HEK293 (cell line): ENCODE measurements at regions not wholly inside any gene's neighbourhood (a gene's known extent, or its start where the extent isn't known, plus 50 kb on each side); places are given as distances from the start of the nearest gene placed in this dataset.

ENCODE experiments used
- CTCF ChIA-PET: fragments of 350-600 bp; formaldehyde crosslinking; extraction: SDS; loops from one replicate; lab custom pipeline; 2021; ENCODE audit warnings: antibody characterized with exemption; lab: Yijun Ruan, JAX
- POLR2A ChIA-PET: fragments of 300-600 bp; formaldehyde crosslinking; extraction: SDS; loops from one replicate; lab custom pipeline; 2020; ENCODE audit warnings: antibody characterized with exemption, inconsistent platforms; lab: Yijun Ruan, JAX
- H3K27ac ChIP-seq: fragments of 200-500 bp; sonication (Bioruptor generic); 2 replicates; pipeline ENCODE4 v1.5.1; 2014; ENCODE audit warnings: low read depth, low read length, control low read depth, inconsistent platforms; ENCODE audit errors: extremely low read depth
- H3K36me3 ChIP-seq, 2 experiments: fragments of 200-500 bp in 1 of 2; sonication (Bioruptor generic) in 1 of 2; 1 replicate in 1 of 2; 2 replicates in 1 of 2; pipeline ENCODE4 v1.5.1; 2014 to 2017; ENCODE audit warnings: inconsistent platforms in 2 of 2, low read length in 2 of 2; ENCODE audit not compliant: control insufficient read depth in 2 of 2, insufficient read depth in 1 of 2
- H3K4me1 ChIP-seq: fragments of 200-500 bp; sonication (Bioruptor generic); 2 replicates; pipeline ENCODE4 v1.5.1; 2014; ENCODE audit warnings: mild to moderate bottlenecking, low read length, inconsistent platforms; ENCODE audit not compliant: control insufficient read depth, insufficient read depth
- H3K4me3 ChIP-seq: 2 replicates; pipeline ENCODE4 v1.5.1; 2011; ENCODE audit warnings: low read depth, mild to moderate bottlenecking, control low read depth, low read length, moderate library complexity
- H3K9me3 ChIP-seq: fragments of 200-500 bp; sonication (Bioruptor generic); 2 replicates; pipeline ENCODE4 v1.5.1; 2014; ENCODE audit warnings: low read depth, low read length, inconsistent platforms; ENCODE audit not compliant: control insufficient read depth, insufficient read depth
- GLI2 ChIP-seq: fragments of 450-650 bp; formaldehyde crosslinking; IDR thresholded peaks from 2 replicates; pipeline ENCODE4; 2017; ENCODE audit warnings: missing biosample characterization, missing genetic modification characterization, low read depth, borderline replicate concordance
- OVOL3 ChIP-seq: fragments of 450-650 bp; formaldehyde crosslinking; IDR thresholded peaks from 2 replicates; pipeline ENCODE4 v1.5.1; 2016; ENCODE audit warnings: missing biosample characterization, missing genetic modification characterization
- SALL2 ChIP-seq: fragments of 450-650 bp; formaldehyde crosslinking; IDR thresholded peaks from 2 replicates; pipeline ENCODE4 v1.5.0; 2017; ENCODE audit warnings: missing biosample characterization, mild to moderate bottlenecking, missing genetic modification characterization, borderline replicate concordance
- ZNF184 ChIP-seq: fragments of 450-650 bp; IDR thresholded peaks from 2 replicates; pipeline ENCODE4 v1.5.1; 2018; ENCODE audit warnings: missing biosample characterization, mild to moderate bottlenecking, missing genetic modification characterization
- ZNF248 ChIP-seq: fragments of 450-650 bp; formaldehyde crosslinking; IDR thresholded peaks from 2 replicates; pipeline ENCODE4 v1.5.1; 2017; ENCODE audit warnings: missing biosample characterization, missing genetic modification characterization
- ZNF292 ChIP-seq: fragments of 450-650 bp; formaldehyde crosslinking; IDR thresholded peaks from 2 replicates; pipeline ENCODE4 v1.5.1; 2016; ENCODE audit warnings: low read depth, missing biosample characterization, missing genetic modification characterization, borderline replicate concordance
- ZNF341 ChIP-seq: fragments of 450-650 bp; formaldehyde crosslinking; IDR thresholded peaks from 2 replicates; pipeline ENCODE4; 2016; ENCODE audit warnings: low read depth, missing biosample characterization, missing genetic modification characterization
- ZNF48 ChIP-seq: fragments of 450-650 bp; formaldehyde crosslinking; IDR thresholded peaks from 2 replicates; pipeline ENCODE4 v1.5.1; 2016; ENCODE audit warnings: missing biosample characterization, missing genetic modification characterization
- ZNF510 ChIP-seq: fragments of 450-650 bp; formaldehyde crosslinking; IDR thresholded peaks from 2 replicates; pipeline ENCODE4 v1.5.1; 2018; ENCODE audit warnings: mild to moderate bottlenecking, missing genetic modification characterization, missing biosample characterization; ENCODE audit not compliant: insufficient replicate concordance
- ZNF514 ChIP-seq: fragments of 450-650 bp; formaldehyde crosslinking; IDR thresholded peaks from 2 replicates; pipeline ENCODE4 v1.5.1; 2016; ENCODE audit warnings: missing biosample characterization, missing genetic modification characterization
- ZNF621 ChIP-seq: fragments of 450-650 bp; formaldehyde crosslinking; IDR thresholded peaks from 2 replicates; pipeline ENCODE4 v1.5.1; 2017; ENCODE audit warnings: missing biosample characterization, missing genetic modification characterization
- ZNF658 ChIP-seq: fragments of 450-650 bp; formaldehyde crosslinking; IDR thresholded peaks from 2 replicates; pipeline ENCODE4; 2016; ENCODE audit warnings: missing biosample characterization, missing genetic modification characterization
- ZNF776 ChIP-seq: fragments of 450-650 bp; formaldehyde crosslinking; IDR thresholded peaks from 2 replicates; pipeline ENCODE4 v1.5.0; 2017; ENCODE audit warnings: missing biosample characterization, missing genetic modification characterization, borderline replicate concordance
- ZNF777 ChIP-seq: fragments of 450-650 bp; formaldehyde crosslinking; IDR thresholded peaks from 2 replicates; pipeline ENCODE4 v1.5.1; 2017; ENCODE audit warnings: missing biosample characterization, missing genetic modification characterization, borderline replicate concordance
- ZNF837 ChIP-seq: fragments of 450-650 bp; formaldehyde crosslinking; IDR thresholded peaks from 2 replicates; pipeline ENCODE4 v1.5.1; 2016; ENCODE audit warnings: missing biosample characterization, missing genetic modification characterization
- ZSCAN16 ChIP-seq: fragments of 450-650 bp; formaldehyde crosslinking; IDR thresholded peaks from 2 replicates; pipeline ENCODE4 v1.5.1; 2016; ENCODE audit warnings: missing biosample characterization, missing genetic modification characterization
- TF ChIP-seq, protein P1 (sequence below): fragments of 450-650 bp; formaldehyde crosslinking; IDR thresholded peaks from 2 replicates; pipeline ENCODE4 v1.5.1; 2016; ENCODE audit warnings: missing biosample characterization, missing genetic modification characterization, borderline replicate concordance
- TF ChIP-seq, protein P2 (sequence below): fragments of 450-650 bp; formaldehyde crosslinking; IDR thresholded peaks from 2 replicates; pipeline ENCODE4 v1.5.1; 2016; ENCODE audit warnings: missing biosample characterization, missing genetic modification characterization
- TF ChIP-seq, protein P3 (sequence below): fragments of 450-650 bp; formaldehyde crosslinking; IDR thresholded peaks from 2 replicates; pipeline ENCODE4 v1.5.1; 2016; ENCODE audit warnings: missing biosample characterization, missing genetic modification characterization, borderline replicate concordance

DNA sequence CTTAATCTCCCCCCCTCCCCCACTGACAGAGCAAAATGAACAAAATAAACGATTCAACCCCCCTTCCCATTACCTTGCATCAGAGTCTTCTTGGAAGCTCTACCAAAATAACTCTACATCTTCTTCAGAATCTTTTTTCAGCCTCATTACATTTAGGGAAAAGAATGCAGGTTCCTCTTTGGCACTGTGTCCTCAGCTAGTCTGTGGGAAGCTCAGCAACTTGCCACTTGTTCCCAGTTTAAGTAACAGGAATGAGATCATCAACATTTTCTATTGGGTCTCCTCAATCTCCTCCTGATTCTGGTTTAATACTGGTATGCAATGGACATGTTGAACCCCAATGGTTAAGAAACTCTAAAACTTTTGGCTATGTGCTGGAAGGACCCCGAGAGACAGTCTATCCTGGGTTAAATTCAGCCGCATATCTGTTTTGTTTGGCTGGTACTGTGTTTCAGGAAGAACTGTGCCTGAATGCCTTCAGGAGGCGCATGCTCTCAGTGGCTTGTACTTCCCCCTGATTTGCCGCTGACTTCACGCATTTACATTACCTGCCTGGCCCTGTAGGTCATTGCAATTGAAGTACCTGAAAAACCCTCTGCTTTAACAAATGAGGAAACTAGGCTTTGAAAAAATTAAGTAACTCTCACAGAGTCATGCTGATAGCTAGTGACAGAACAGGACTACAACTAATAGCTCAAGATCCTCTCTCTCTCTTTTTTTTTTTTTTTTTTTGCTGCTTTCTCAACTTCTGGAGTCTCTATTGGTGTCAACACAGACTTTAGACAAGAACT is 78.1 kb upstream of the HMHB1 start:
- no peaks in the 10 kb centered on the region for H3K36me3 ChIP-seq
- no peaks in the 10 kb centered on the region for H3K9me3 ChIP-seq
- no peaks in the 10 kb centered on the region for H3K4me1 ChIP-seq
- H3K27ac ChIP-seq: no peak overlapping the region
- POLR2A ChIA-PET: no interaction called here
- TF ChIP-seq ZNF48 (tag by site-specific recombination): no peak
- TF ChIP-seq ZNF248: no peak
- TF ChIP-seq, protein P1, sequence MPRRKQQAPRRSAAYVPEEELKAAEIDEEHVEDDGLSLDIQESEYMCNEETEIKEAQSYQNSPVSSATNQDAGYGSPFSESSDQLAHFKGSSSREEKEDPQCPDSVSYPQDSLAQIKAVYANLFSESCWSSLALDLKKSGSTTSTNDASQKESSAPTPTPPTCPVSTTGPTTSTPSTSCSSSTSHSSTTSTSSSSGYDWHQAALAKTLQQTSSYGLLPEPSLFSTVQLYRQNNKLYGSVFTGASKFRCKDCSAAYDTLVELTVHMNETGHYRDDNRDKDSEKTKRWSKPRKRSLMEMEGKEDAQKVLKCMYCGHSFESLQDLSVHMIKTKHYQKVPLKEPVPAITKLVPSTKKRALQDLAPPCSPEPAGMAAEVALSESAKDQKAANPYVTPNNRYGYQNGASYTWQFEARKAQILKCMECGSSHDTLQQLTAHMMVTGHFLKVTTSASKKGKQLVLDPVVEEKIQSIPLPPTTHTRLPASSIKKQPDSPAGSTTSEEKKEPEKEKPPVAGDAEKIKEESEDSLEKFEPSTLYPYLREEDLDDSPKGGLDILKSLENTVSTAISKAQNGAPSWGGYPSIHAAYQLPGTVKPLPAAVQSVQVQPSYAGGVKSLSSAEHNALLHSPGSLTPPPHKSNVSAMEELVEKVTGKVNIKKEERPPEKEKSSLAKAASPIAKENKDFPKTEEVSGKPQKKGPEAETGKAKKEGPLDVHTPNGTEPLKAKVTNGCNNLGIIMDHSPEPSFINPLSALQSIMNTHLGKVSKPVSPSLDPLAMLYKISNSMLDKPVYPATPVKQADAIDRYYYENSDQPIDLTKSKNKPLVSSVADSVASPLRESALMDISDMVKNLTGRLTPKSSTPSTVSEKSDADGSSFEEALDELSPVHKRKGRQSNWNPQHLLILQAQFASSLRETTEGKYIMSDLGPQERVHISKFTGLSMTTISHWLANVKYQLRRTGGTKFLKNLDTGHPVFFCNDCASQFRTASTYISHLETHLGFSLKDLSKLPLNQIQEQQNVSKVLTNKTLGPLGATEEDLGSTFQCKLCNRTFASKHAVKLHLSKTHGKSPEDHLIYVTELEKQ (tag by site-specific recombination): no peak
- TF ChIP-seq, all 188 proteins: peak for 0
- H3K4me3 ChIP-seq: no peak overlapping the region
- CTCF ChIA-PET: interaction anchor here (0.6 kb wide), 2 partner anchors 502 to 506 kb away, joined by 5 to 7 read pairs; no protein-coding TSS in a partner anchor

DNA sequence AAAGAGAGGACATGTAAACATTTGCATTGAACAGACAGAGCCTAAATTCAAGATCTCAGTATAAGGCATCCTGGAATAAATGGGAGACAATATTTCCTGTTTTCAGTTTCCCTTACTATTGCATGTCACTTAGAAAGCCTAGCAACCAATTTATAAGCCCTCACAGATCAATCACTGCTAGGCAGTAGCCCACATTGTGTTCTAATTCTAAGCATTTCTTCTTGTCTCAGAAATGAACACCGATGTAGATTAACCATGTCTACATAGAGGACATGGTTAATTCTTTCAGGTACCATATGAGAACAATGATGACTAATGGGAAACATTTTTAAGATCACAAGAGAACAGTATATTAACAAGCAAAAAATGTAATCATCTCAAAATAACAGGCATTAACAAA is 79.6 kb upstream of the HMHB1 start:
- Histone ChIP-seq H3K36me3 (no peaks in the 10 kb centered on the region), H3K4me3 (no peak overlapping the region), H3K9me3 (no peaks in the 10 kb centered on the region), H3K27ac (no peak overlapping the region), H3K4me1 (no peaks in the 10 kb centered on the region)
- CTCF ChIA-PET: no interaction called here
- TF ChIP-seq OVOL3 (tag by site-specific recombination): no peak
- no peak for TF ChIP-seq ZSCAN16
- TF ChIP-seq ZNF621 (tag by site-specific recombination): no peak
- no peak for TF ChIP-seq ZNF510 (tag by site-specific recombination)
- TF ChIP-seq ZNF292: no peak
- TF ChIP-seq ZNF514: no peak
- TF ChIP-seq, protein P2, sequence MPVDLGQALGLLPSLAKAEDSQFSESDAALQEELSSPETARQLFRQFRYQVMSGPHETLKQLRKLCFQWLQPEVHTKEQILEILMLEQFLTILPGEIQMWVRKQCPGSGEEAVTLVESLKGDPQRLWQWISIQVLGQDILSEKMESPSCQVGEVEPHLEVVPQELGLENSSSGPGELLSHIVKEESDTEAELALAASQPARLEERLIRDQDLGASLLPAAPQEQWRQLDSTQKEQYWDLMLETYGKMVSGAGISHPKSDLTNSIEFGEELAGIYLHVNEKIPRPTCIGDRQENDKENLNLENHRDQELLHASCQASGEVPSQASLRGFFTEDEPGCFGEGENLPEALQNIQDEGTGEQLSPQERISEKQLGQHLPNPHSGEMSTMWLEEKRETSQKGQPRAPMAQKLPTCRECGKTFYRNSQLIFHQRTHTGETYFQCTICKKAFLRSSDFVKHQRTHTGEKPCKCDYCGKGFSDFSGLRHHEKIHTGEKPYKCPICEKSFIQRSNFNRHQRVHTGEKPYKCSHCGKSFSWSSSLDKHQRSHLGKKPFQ (tag by site-specific recombination): no peak
- no peak for TF ChIP-seq GLI2 (tag by site-specific recombination)
- POLR2A ChIA-PET: no interaction called here

DNA sequence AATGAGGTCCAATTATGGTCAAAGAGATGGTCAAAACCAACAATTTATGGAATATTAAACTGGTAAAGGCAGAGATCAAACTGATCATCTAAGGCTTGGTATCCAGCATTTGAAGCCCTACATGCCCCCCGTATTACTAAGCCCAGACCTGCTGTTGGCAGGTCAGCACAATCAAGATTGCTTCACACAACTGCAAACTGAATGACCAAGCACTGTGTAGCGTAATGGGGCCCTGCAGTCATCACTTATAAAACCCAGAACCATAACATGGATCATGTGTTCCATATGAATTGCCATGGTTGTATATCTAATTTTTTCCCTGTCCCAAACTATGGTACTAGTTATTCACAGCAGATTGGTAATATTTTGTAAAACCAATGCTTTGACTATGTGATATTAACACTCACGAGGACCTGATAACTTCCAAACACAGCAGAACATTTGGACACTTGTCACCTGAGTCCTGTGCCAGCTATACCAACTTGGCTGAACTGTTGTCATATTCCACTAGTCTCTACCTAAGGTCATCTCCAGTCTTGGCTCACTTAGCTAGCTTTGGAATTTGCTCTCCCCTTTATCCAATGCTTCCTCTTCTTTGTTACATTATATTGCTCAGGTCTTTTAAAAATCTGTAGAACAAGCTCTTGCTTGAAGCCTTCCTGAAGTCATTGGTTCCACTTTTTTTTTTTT is 81.7 kb upstream of the HMHB1 start:
- POLR2A ChIA-PET: no interaction called here
- H3K9me3 ChIP-seq: no peaks in the 10 kb centered on the region; the same call in 1 of the 2 replicates
- CTCF ChIA-PET: interaction anchor here (0.6 to 0.7 kb wide), 2 partner anchors 809 to 1031 kb away, joined by 3 read pairs; no protein-coding TSS in a partner anchor
- H3K27ac ChIP-seq: no peak overlapping the region
- no peaks in the 10 kb centered on the region for H3K4me1 ChIP-seq
- no peaks in the 10 kb centered on the region; a peak in 1 of 3 replicates for H3K36me3 ChIP-seq
- no peak overlapping the region for H3K4me3 ChIP-seq
- TF ChIP-seq ZSCAN16 (no peak), ZNF184 (tag by site-specific recombination) (no peak), ZNF776 (tag by site-specific recombination) (no peak), OVOL3 (tag by site-specific recombination) (no peak), ZNF837 (tag by site-specific recombination) (no peak), ZNF777 (tag by site-specific recombination) (no peak), ZNF658 (tag by site-specific recombination) (no peak), SALL2 (no peak), ZNF341 (tag by site-specific recombination) (no peak)
- TF ChIP-seq, protein P3, sequence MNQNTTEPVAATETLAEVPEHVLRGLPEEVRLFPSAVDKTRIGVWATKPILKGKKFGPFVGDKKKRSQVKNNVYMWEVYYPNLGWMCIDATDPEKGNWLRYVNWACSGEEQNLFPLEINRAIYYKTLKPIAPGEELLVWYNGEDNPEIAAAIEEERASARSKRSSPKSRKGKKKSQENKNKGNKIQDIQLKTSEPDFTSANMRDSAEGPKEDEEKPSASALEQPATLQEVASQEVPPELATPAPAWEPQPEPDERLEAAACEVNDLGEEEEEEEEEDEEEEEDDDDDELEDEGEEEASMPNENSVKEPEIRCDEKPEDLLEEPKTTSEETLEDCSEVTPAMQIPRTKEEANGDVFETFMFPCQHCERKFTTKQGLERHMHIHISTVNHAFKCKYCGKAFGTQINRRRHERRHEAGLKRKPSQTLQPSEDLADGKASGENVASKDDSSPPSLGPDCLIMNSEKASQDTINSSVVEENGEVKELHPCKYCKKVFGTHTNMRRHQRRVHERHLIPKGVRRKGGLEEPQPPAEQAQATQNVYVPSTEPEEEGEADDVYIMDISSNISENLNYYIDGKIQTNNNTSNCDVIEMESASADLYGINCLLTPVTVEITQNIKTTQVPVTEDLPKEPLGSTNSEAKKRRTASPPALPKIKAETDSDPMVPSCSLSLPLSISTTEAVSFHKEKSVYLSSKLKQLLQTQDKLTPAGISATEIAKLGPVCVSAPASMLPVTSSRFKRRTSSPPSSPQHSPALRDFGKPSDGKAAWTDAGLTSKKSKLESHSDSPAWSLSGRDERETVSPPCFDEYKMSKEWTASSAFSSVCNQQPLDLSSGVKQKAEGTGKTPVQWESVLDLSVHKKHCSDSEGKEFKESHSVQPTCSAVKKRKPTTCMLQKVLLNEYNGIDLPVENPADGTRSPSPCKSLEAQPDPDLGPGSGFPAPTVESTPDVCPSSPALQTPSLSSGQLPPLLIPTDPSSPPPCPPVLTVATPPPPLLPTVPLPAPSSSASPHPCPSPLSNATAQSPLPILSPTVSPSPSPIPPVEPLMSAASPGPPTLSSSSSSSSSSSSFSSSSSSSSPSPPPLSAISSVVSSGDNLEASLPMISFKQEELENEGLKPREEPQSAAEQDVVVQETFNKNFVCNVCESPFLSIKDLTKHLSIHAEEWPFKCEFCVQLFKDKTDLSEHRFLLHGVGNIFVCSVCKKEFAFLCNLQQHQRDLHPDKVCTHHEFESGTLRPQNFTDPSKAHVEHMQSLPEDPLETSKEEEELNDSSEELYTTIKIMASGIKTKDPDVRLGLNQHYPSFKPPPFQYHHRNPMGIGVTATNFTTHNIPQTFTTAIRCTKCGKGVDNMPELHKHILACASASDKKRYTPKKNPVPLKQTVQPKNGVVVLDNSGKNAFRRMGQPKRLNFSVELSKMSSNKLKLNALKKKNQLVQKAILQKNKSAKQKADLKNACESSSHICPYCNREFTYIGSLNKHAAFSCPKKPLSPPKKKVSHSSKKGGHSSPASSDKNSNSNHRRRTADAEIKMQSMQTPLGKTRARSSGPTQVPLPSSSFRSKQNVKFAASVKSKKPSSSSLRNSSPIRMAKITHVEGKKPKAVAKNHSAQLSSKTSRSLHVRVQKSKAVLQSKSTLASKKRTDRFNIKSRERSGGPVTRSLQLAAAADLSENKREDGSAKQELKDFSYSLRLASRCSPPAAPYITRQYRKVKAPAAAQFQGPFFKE (tag by site-specific recombination): no peak
